ENCODE measurements at regions not wholly inside any gene's neighbourhood (a gene's known extent, or its start where the extent isn't known, plus 50 kb on each side); places are given as distances from the start of the nearest gene placed in this dataset.
A peak's percentile ranks its signal among the peaks of the same experiment; 100 is the strongest.
"Not testable (repeated sequence)": the region's sequence is repeated elsewhere in the genome, so short reads cannot be mapped to it uniquely, and the experiment has no call there.

DNA sequence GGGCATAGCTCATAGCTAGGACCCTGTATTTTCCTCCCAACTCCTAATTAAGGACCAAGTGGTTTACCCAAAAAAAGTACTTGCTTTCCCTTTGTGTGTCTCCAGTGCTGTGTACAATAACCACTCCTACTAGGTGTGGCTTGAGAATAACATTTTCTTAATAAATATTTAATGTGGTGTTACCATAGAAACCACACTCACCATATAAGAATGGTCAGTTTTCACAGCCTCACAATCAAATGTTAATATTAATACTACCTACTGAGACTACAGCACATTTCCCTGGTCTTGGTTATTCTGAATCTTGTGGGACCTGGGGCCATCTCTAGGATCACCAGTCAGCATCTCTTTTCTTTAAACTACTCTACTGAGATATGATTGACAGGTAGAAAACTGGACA lies 83.5 kb upstream of the BCAR3 start:
- H3K4me3 ChIP-seq (ENCODE audit: low read depth, low read length), result no peak overlapping the region
- TF ChIP-seq, protein P1, sequence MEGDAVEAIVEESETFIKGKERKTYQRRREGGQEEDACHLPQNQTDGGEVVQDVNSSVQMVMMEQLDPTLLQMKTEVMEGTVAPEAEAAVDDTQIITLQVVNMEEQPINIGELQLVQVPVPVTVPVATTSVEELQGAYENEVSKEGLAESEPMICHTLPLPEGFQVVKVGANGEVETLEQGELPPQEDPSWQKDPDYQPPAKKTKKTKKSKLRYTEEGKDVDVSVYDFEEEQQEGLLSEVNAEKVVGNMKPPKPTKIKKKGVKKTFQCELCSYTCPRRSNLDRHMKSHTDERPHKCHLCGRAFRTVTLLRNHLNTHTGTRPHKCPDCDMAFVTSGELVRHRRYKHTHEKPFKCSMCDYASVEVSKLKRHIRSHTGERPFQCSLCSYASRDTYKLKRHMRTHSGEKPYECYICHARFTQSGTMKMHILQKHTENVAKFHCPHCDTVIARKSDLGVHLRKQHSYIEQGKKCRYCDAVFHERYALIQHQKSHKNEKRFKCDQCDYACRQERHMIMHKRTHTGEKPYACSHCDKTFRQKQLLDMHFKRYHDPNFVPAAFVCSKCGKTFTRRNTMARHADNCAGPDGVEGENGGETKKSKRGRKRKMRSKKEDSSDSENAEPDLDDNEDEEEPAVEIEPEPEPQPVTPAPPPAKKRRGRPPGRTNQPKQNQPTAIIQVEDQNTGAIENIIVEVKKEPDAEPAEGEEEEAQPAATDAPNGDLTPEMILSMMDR (IDR thresholded peaks at IDR 0.05; ENCODE audit: control insufficient read depth, extremely low read depth, insufficient read depth), result no peak
- no peak for DNase-seq (ENCODE audit: low read depth)

DNA sequence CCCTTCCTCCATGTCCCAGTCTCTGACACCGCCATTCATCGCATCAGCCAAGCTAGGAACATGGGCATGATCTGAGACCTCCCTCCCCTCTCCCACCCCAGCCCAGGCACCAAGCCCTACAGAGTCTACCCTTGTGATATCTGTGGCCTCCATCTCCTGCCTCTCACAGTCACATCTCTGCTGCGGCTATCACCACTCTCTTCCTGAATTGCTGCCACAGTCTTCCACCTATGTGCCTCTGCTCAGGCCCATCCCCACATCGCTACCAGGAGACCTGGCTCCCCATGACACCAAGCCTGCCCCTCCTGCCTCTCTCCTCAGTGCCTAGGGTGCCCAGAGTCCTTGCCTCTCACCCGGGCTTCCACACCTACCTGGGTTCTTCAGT lies 82.7 kb upstream of the BCAR3 start:
- no peak overlapping the region for H3K4me3 ChIP-seq (ENCODE audit: low read depth, low read length)
- no peak for DNase-seq (ENCODE audit: low read depth)
- TF ChIP-seq, protein P1 (IDR thresholded peaks at IDR 0.05; ENCODE audit: control insufficient read depth, extremely low read depth, insufficient read depth), result no peak

DNA sequence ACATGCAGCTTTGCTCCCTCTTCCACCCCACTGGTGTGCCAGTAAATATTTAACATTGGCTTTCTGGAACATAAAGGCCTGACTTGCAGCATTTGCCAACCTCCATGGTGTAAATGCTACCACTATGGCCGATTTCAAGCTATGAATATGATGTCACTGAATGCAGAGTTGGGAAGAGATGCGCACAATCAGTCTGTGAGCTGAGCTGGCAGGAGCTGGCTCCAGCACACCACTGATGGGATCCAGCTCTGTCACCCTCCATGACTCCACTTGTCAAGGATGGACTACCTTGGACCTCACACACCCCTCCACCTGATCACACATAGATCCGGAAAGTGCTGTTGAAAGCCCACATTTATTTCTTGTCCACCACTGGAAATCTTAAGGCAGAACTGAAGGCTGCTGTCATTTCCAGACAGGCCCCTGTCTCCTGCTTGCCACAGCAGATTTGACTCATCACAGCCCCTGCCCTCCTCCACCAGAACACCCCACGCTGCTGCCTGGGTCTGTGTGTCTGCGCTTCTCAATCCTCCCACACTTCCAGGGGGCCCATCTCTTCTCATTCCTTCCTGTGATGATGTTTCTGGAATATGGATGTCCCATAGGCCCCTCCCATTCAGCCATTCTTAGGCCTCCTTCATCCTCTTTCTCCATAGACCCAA lies 82.2 kb upstream of the BCAR3 start:
- no peak overlapping the region for H3K4me3 ChIP-seq (ENCODE audit: low read depth, low read length)
- TF ChIP-seq, protein P1 (IDR thresholded peaks at IDR 0.05; ENCODE audit: control insufficient read depth, extremely low read depth, insufficient read depth), result no peak
- no peak for DNase-seq (ENCODE audit: low read depth)

DNA sequence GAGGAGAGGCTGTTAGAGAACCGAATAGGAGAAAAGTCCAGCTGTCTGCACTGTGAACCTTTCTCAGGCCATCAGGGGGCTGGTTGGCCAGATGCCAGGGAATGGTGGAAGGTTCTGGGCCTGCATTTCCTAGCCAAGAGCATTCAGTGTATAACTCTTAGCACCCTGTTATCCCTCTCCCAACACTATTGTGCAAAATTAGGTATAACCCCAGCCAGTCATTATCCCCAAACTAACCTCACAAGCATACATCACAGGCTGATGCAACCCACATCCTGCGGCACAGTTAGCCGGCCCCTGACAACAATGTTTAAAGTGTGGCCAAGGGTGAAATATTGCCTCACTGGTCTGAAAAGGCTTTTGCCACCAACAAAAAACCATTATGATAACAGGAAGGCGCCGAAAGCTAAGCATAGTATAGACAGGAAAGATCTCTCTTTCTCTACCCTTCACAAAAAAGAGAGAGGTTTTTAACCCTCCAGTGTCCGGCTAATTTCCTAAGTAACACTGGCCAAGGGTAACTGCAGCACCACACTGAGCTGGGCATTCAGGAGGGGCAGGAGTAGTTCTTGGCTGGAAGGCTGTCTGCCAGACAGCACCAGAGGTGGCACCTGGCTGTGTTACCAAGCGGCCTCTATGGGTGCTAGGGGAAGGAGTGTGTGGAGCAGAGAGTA lies 77.3 kb upstream of the BCAR3 start:
- TF ChIP-seq, protein P1 (IDR thresholded peaks at IDR 0.05; ENCODE audit: control insufficient read depth, extremely low read depth, insufficient read depth), result no peak
- H3K4me3 ChIP-seq (ENCODE audit: low read depth, low read length), result no peak overlapping the region
- DNase-seq (ENCODE audit: low read depth), result no peak

DNA sequence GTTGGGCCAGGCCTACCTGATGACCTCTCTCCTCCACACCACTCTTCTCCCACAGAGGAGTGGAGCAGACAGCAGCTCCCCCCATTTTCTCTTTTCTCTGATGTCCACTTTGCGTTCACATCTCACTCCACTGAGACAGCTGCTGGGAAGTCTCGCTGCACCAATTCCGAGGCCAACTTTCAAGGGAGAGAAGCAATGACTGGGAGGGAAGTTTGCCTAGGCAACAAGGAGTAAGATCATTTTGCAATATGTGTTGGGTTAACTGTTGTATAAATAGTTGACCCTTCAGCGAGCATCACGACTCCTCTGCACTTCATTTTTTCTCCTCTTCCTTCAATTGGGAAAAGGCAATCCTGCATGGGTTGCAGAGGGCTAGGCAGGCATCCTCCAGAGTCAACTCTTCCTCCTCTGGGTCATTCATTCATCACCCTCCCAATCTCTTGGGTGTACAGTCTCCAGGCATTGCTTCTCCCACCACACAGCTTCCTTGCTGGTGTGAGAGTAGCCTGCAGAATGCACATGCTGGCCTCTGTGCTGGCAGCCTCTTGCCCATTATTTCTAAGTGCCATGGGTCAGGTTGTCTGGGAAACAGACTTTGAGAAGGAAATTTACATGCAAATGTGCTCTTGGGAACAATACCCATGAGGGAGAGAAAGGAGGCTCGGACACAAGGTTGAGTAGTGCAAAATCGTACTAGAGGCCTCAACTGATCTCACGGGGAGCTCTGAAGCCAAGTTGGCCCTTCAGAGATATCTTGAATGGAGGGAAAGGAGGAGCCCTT lies 75.8 kb upstream of the BCAR3 start:
- no peak overlapping the region for H3K4me3 ChIP-seq (ENCODE audit: low read depth, low read length)
- no peak for DNase-seq (ENCODE audit: low read depth)
- TF ChIP-seq, protein P1 (IDR thresholded peaks at IDR 0.05; ENCODE audit: control insufficient read depth, extremely low read depth, insufficient read depth), result no peak

DNA sequence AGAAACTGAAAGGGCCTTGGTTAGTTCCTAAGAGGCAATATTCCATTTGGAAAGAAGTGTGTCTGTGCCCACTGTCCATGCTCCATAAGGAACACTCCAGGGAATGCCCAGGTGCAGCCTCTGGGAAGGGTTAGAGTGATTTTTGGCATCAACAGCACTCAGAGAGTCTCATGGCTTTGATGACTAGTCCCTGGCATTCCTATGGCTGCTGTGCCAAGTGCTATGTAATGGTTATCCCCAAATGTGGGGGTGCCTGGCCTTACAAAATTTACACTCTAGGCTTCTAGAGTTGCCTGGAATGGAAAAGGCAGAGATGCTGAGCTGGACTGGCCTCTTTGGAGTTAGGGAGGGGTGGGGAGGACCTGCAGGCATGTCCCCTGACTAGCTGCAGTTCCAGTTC lies 75.0 kb upstream of the BCAR3 start:
- H3K4me3 ChIP-seq (ENCODE audit: low read depth, low read length), result no peak overlapping the region
- TF ChIP-seq, protein P1 (IDR thresholded peaks at IDR 0.05; ENCODE audit: control insufficient read depth, extremely low read depth, insufficient read depth), result no peak
- no peak for DNase-seq (ENCODE audit: low read depth)

DNA sequence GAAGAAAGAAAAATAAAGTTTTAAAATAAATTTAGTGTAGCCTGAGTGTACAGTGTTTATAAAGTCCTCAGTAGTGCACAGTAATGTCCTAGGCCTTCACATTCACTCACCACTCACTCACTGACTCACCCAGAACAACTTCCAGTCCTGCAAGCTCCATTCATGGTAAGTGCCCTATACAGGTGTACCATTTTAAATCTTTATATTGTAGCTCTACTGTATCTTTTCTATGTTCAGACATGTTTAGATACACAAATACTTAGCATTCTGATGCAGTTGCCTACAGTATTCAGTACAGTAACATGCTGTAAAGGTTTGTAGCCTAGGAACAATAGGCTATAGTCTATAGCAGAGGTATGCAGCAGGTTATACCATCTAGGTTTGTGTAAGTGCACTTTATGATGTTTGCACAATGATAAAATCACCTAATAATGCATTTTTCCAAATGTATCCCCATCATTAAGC lies 73.6 kb upstream of the BCAR3 start:
- H3K4me3 ChIP-seq (ENCODE audit: low read depth, low read length), result not testable (repeated sequence)
- DNase-seq (ENCODE audit: low read depth), result peak; percentile 57

All from LNCaP clone FGC (cell line).